Parathyroid adenoma (tissue), 2 donors: ENCODE measurements at regions not wholly inside any gene's neighbourhood (a gene's known extent, or its start where the extent isn't known, plus 50 kb on each side); places are given as distances from the start of the nearest gene placed in this dataset.

ENCODE experiments used
- H2AFZ ChIP-seq: fragments of 300-600 bp; sonication (generic); one replicate; pipeline ENCODE4 v1.7.0; 2017; ENCODE audit warnings: antibody characterized with exemption, mild to moderate bottlenecking
- H3K27ac ChIP-seq: fragments of 300-600 bp; sonication (generic); one replicate; pipeline ENCODE4 v1.7.0; 2017
- H3K27me3 ChIP-seq: fragments of 300-600 bp; sonication (generic); one replicate; pipeline ENCODE4 v1.7.0; 2017; ENCODE audit warnings: low read length; ENCODE audit not compliant: control insufficient read depth, insufficient read depth
- H3K36me3 ChIP-seq: fragments of 300-600 bp; sonication (generic); one replicate; pipeline ENCODE4 v1.7.0; 2017; ENCODE audit warnings: low read length; ENCODE audit not compliant: control insufficient read depth, insufficient read depth
- H3K4me1 ChIP-seq: fragments of 300-600 bp; sonication (generic); one replicate; pipeline ENCODE4 v1.7.0; 2017; ENCODE audit warnings: control low read depth
- H3K4me2 ChIP-seq: fragments of 300-600 bp; sonication (generic); one replicate; pipeline ENCODE4 v1.7.0; 2017; ENCODE audit warnings: low read length
- H3K4me3 ChIP-seq: fragments of 300-600 bp; sonication (generic); one replicate; pipeline ENCODE4 v1.7.0; 2017; ENCODE audit warnings: low read depth, low read length
- H3K79me2 ChIP-seq: fragments of 300-600 bp; sonication (generic); one replicate; pipeline ENCODE4 v1.7.0; 2017; ENCODE audit warnings: control low read depth
- H3K9ac ChIP-seq: fragments of 300-600 bp; sonication (generic); one replicate; pipeline ENCODE4 v1.7.0; 2017; ENCODE audit warnings: mild to moderate bottlenecking
- H3K9me3 ChIP-seq: fragments of 300-600 bp; sonication (generic); one replicate; pipeline ENCODE4 v1.7.0; 2017; ENCODE audit warnings: low read length; ENCODE audit not compliant: control insufficient read depth
- CTCF ChIP-seq: fragments of 300-600 bp; sonication (generic); IDR thresholded peaks from one replicate; pipeline ENCODE4 v1.7.0; 2017; ENCODE audit warnings: antibody characterized with exemption, mild to moderate bottlenecking
- donor health status: primary hyperparathyroidism.

GRCh38 chr2:34731292-34731691 is 1132.2 kb upstream of the FAM98A start:
- Histone ChIP-seq H3K79me2 (no peaks in the 10 kb centered on the region), H3K27ac (no peak overlapping the region)
- TF ChIP-seq CTCF, result no peak

GRCh38 chr2:34729845-34730244 is 1130.7 kb upstream of the FAM98A start:
- H3K4me3 ChIP-seq, result no peak overlapping the region
- H3K36me3 ChIP-seq, result no peaks in the 10 kb centered on the region
- H3K9ac ChIP-seq, result no peak overlapping the region
- H3K4me1 ChIP-seq, result no peaks in the 10 kb centered on the region
- no peak for TF ChIP-seq CTCF
- H3K79me2 ChIP-seq, result no peaks in the 10 kb centered on the region
- no peak overlapping the region for H3K27ac ChIP-seq
- no peaks in the 10 kb centered on the region for H3K9me3 ChIP-seq
- H3K4me2 ChIP-seq, result no peak overlapping the region
- no peak overlapping the region for H2AFZ ChIP-seq
- no peaks in the 10 kb centered on the region for H3K27me3 ChIP-seq

More at GRCh38 chr2:34731292-34731691, 1132.2 kb upstream of the FAM98A start:
- H3K36me3 ChIP-seq, result no peaks in the 10 kb centered on the region
- no peak overlapping the region for H2AFZ ChIP-seq
- no peaks in the 10 kb centered on the region for H3K27me3 ChIP-seq
- H3K4me2 ChIP-seq, result no peak overlapping the region
- H3K4me3 ChIP-seq, result no peak overlapping the region
- no peak overlapping the region for H3K9ac ChIP-seq
- no peaks in the 10 kb centered on the region for H3K4me1 ChIP-seq
- H3K9me3 ChIP-seq, result no peaks in the 10 kb centered on the region

- Histone ChIP-seq H3K27ac (no peak overlapping the region), H3K9me3 (no peaks in the 10 kb centered on the region), H2AFZ (no peak overlapping the region), H3K27me3 (no peaks in the 10 kb centered on the region), H3K36me3 (no peaks in the 10 kb centered on the region), H3K4me3 (no peak overlapping the region), H3K9ac (no peak overlapping the region), H3K4me1 (no peaks in the 10 kb centered on the region), H3K79me2 (no peaks in the 10 kb centered on the region), H3K4me2 (no peak overlapping the region)
- no peak for TF ChIP-seq CTCF
These were observed 1125.0 kb upstream of the FAM98A start for GRCh38 chr2:34724107-34724506.

- H3K9me3 ChIP-seq, result no peaks in the 10 kb centered on the region
- no peak overlapping the region for H2AFZ ChIP-seq
- H3K27me3 ChIP-seq, result no peaks in the 10 kb centered on the region
These were observed 1124.6 kb upstream of the FAM98A start for GRCh38 chr2:34723683-34724082.

More at GRCh38 chr2:34723683-34724082, 1124.6 kb upstream of the FAM98A start:
- Histone ChIP-seq H3K4me3 (no peak overlapping the region), H3K4me1 (no peaks in the 10 kb centered on the region), H3K36me3 (no peaks in the 10 kb centered on the region), H3K9ac (no peak overlapping the region), H3K27ac (no peak overlapping the region), H3K79me2 (no peaks in the 10 kb centered on the region), H3K4me2 (no peak overlapping the region)
- no peak for TF ChIP-seq CTCF
